ENCODE measurements at regions not wholly inside any gene's neighbourhood (a gene's known extent, or its start where the extent isn't known, plus 50 kb on each side); places are given as distances from the start of the nearest gene placed in this dataset.
"Not testable (repeated sequence)": the region's sequence is repeated elsewhere in the genome, so short reads cannot be mapped to it uniquely, and the experiment has no call there.

GRCh38 chr6:4412077-4412476 lies 276.7 kb upstream of the ECI2 start:
- no peak for DNase-seq (ENCODE audit: low read depth in 2 of 2)

- not testable (repeated sequence) for DNase-seq (ENCODE audit: low read depth in 2 of 2)
Observed at GRCh38 chr6:4407710-4408109, 272.3 kb upstream of the ECI2 start.

DNA sequence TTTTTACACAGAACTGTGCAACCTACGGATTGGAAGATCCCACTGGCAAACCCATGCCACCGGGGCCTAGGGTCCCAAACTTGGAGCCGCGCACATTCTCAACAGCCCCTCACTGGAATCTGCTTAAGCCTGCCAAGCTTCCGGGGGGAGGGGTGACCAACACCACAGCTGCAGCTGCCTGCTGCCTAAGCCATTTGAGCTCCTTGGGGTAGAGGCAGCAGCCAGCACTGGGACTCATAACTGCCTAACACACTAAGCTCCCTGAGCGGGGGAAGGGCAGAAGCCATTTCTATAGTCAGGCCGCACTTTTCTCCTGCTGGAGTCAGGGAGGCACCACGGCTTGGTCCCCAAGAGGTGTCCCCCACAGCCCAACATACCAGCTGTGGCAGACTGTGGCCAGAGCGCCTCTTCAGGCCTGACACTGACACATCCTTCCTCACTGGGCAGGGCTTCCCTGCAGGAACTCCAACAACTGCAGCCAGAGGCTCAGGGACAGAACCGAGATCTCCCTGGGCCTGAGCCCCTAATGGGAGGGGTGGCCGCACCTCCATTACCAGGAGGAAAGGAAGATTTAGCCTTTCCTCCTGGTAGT lies 270.3 kb upstream of the ECI2 start:
- DNase-seq (ENCODE audit: low read depth in 2 of 2) = no peak

GRCh38 chr6:4404415-4404814 lies 269.0 kb upstream of the ECI2 start:
- no peak for DNase-seq (ENCODE audit: low read depth in 2 of 2)

- DNase-seq (ENCODE audit: low read depth in 2 of 2) = no peak
Observed at GRCh38 chr6:4403828-4404227, 268.5 kb upstream of the ECI2 start.

DNA sequence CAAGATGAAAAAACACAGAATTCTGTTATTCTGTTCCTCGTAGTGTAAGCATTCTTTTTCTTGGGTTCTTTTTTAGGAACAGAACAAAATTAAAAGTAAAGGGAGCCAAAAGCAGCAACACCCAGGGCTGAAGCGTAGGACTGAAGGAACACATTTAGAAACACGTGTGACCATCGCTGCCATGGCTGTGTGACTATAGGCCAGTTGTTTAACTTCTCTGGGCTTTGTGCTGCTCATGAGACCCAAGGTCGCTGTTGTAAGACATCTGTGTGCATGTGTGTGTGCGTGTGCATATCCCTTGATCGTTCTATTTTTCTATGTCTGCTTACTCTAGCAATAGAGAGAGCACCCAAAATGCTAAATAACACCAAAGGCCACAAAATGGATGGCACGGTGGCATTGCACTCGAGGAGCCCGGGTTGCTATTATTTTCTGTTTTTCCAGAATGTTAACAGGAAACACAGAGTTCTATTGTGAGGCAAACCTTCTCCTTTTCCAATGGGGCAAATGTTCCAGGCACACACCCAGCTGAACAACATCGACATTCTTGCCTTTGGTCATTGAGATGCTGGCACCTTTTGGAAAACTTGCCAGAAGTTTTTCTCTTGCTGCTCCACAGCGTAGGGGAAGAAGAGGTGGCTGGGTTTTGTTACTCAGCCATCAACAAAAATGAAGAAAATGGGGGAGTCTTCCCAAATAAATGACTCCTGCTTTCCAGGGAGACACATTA lies 267.8 kb upstream of the ECI2 start:
- DNase-seq (ENCODE audit: low read depth in 2 of 2) = no peak

GRCh38 chr6:4402477-4402976 lies 267.2 kb upstream of the ECI2 start:
- DNase-seq (ENCODE audit: low read depth in 2 of 2) = no peak

GRCh38 chr6:4401408-4402368 lies 266.3 kb upstream of the ECI2 start:
- DNase-seq (ENCODE audit: low read depth in 2 of 2) = no peak

- DNase-seq (ENCODE audit: low read depth in 2 of 2) = no peak
Observed at GRCh38 chr6:4399656-4400055, 264.3 kb upstream of the ECI2 start.

DNA sequence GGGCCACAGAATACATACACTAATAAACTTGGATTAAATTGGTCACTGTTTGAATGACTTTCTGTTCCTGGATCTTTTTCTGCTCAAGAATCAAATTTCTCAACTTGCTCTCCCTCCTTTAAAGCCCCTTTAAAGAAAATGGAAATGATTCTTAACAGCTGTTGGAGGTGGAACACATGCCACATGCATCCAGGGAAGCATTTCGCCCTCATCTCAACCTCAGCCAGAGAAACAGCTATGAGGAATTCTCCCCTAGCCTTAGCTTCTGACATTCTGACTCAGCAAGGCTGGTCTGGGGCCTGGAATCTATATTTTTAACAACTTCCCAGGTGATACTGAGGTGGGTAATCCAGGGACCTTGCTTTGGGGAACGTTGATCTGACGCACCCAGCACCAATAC lies 263.4 kb upstream of the ECI2 start:
- DNase-seq (ENCODE audit: low read depth in 2 of 2) = no peak

- DNase-seq (ENCODE audit: low read depth in 2 of 2) = no peak
Observed at GRCh38 chr6:4397307-4397706, 261.9 kb upstream of the ECI2 start.

GRCh38 chr6:4396044-4396443 lies 260.7 kb upstream of the ECI2 start:
- DNase-seq (ENCODE audit: low read depth in 2 of 2) = no peak

- no peak for DNase-seq (ENCODE audit: low read depth in 2 of 2)
Observed at GRCh38 chr6:4395386-4395785, 260.0 kb upstream of the ECI2 start.

- no peak for DNase-seq (ENCODE audit: low read depth in 2 of 2)
Observed at GRCh38 chr6:4394786-4395185, 259.4 kb upstream of the ECI2 start.

DNA sequence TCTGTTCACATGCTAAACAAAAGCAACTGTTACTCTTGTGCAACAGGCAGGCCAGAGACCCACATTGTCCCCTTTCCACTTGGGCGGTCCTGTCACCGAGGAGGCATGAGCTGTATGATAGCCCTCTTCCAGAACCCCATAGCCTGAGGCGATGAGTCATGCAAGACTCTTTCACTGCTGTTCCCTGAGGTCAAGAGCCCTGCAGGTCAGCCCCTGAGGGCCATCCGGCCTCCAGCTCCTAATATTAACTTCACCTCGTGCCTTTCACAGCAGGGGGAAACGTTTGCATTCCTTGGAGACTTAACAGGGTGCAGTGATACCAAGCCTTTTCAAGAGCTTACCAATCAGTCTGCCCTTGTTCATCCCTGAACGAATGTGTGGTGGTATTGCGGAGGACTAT lies 253.3 kb upstream of the ECI2 start:
- no peak for DNase-seq (ENCODE audit: low read depth in 2 of 2)

GRCh38 chr6:4384656-4385055 lies 249.3 kb upstream of the ECI2 start:
- no peak for DNase-seq (ENCODE audit: low read depth in 2 of 2)

- no peak for DNase-seq (ENCODE audit: low read depth in 2 of 2)
Observed at GRCh38 chr6:4383910-4384638, 248.7 kb upstream of the ECI2 start.

- DNase-seq (ENCODE audit: low read depth in 2 of 2) = no peak
Observed at GRCh38 chr6:4382362-4382853, 247.0 kb upstream of the ECI2 start.

DNA sequence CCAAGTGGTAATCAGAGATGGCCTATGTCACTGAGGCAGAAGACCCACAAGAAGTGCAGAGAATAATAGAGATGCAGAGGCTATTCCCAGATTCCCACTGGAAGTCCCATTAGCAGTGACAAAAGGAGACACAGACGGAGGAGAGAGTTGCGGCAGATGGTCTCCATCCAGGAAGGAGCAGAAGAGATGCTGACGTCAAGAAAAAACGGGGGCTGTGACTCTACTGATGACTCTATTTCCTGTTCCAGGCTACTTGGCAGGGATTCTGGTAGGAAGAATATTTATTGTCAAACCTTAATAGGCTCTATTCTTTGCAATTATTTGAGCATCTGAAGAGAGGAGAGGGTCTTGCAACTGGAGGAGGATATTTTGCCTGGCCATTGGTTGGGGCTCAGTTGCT lies 246.0 kb upstream of the ECI2 start:
- DNase-seq (ENCODE audit: low read depth in 2 of 2) = no peak

DNA sequence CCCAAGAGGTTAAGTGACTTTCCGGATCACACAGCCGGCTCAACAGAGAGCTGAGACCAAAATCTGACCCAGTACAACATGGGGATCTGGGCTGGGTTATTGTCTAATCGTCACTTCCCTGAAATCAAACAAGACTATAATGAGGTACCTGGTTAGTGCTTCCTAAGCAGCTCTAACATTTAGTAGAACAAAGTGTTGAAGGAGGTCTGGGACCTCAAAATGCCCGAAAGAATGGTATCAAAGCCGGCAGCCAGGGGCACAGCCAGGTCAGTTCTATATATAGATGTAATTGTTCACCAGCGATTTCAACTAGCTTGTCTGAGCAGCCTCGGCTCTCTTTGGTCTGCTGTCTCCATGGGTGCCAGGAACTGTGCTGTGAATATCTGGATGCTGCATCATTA lies 245.5 kb upstream of the ECI2 start:
- DNase-seq (ENCODE audit: low read depth in 2 of 2) = no peak

- no peak for DNase-seq (ENCODE audit: low read depth in 2 of 2)
Observed at GRCh38 chr6:4379958-4380357, 244.6 kb upstream of the ECI2 start.

All from activated CD4-positive, alpha-beta T cell treated with anti-CD3 and anti-CD28 coated beads for 24 hours (primary cell).